Astrocyte (in vitro differentiated cells and primary cell): ENCODE measurements at regions not wholly inside any gene's neighbourhood (a gene's known extent, or its start where the extent isn't known, plus 50 kb on each side); places are given as distances from the start of the nearest gene placed in this dataset.

Experiments
- DNase-seq: peaks from one replicate; pipeline ENCODE4 v3.0.0-alpha.2; 2010; ENCODE audit warnings: low read depth
- FAIRE-seq: peaks from 2 replicates; lab custom pipeline; 2011; peaks lifted over from hg19 to GRCh38; lab: Jason Lieb, UNC
- H2AFZ ChIP-seq: 2 replicates; pipeline ENCODE4 v1.6.0; 2012; ENCODE audit warnings: low read depth, low read length, inconsistent platforms
- H3K27ac ChIP-seq: 2 replicates; pipeline ENCODE4 v1.5.1; 2011; ENCODE audit warnings: low read depth, low read length, inconsistent platforms
- H3K27me3 ChIP-seq: 2 replicates; pipeline ENCODE4 v1.6.0; 2011; ENCODE audit warnings: low read length, inconsistent platforms; ENCODE audit not compliant: insufficient read depth
- H3K36me3 ChIP-seq: 2 replicates; pipeline ENCODE4 v1.5.1; 2011; ENCODE audit warnings: low read length, inconsistent platforms; ENCODE audit not compliant: insufficient read depth
- H3K4me1 ChIP-seq: 2 replicates; pipeline ENCODE4 v1.5.1; 2011; ENCODE audit warnings: low read length, inconsistent platforms; ENCODE audit not compliant: insufficient read depth
- H3K4me2 ChIP-seq: 2 replicates; pipeline ENCODE4 v1.6.0; 2012; ENCODE audit warnings: low read length, inconsistent platforms
- H3K4me3 ChIP-seq: 2 replicates; pipeline ENCODE4 v1.5.1; 2011; ENCODE audit warnings: low read depth, mild to moderate bottlenecking, low read length, inconsistent platforms; ENCODE audit not compliant: insufficient read depth
- H3K79me2 ChIP-seq: 2 replicates; pipeline ENCODE4 v1.6.0; 2012; ENCODE audit warnings: mild to moderate bottlenecking, low read length, inconsistent platforms; ENCODE audit not compliant: insufficient read depth
- H3K9ac ChIP-seq: 2 replicates; pipeline ENCODE4 v1.6.0; 2012; ENCODE audit warnings: mild to moderate bottlenecking, low read length, inconsistent platforms
- H3K9me3 ChIP-seq: 2 replicates; pipeline ENCODE4 v1.5.1; 2012; ENCODE audit warnings: low read depth, mild to moderate bottlenecking, low read length, inconsistent platforms; ENCODE audit not compliant: insufficient read depth
- H4K20me1 ChIP-seq: 2 replicates; pipeline ENCODE4 v1.6.0; 2012; ENCODE audit warnings: low read length, inconsistent platforms; ENCODE audit not compliant: insufficient read depth
- H3K27ac Mint-ChIP-seq: one replicate; pipeline ENCODE4 v1.8.0; 2021; ENCODE audit warnings: mild to moderate bottlenecking, mixed read lengths; ENCODE audit not compliant: unreplicated experiment
- H3K27me3 Mint-ChIP-seq: one replicate; pipeline ENCODE4 v1.8.0; 2021; ENCODE audit warnings: low read depth, mixed read lengths; ENCODE audit not compliant: unreplicated experiment
- H3K36me3 Mint-ChIP-seq: one replicate; pipeline ENCODE4 v1.8.0; 2021; ENCODE audit warnings: low read depth, mixed read lengths; ENCODE audit not compliant: unreplicated experiment
- H3K4me1 Mint-ChIP-seq: one replicate; pipeline ENCODE4 v1.8.0; 2021; ENCODE audit warnings: low read depth, mixed read lengths; ENCODE audit not compliant: unreplicated experiment
- H3K4me3 Mint-ChIP-seq: one replicate; pipeline ENCODE4 v1.8.0; 2021; ENCODE audit warnings: mild to moderate bottlenecking, moderate library complexity, mixed read lengths; ENCODE audit not compliant: unreplicated experiment
- H3K9me3 Mint-ChIP-seq: one replicate; pipeline ENCODE4 v1.8.0; 2021; ENCODE audit warnings: mild to moderate bottlenecking, mixed read lengths; ENCODE audit not compliant: unreplicated experiment
- EZH2 ChIP-seq: IDR thresholded peaks from 2 replicates; pipeline ENCODE4 v1.6.1; 2012; ENCODE audit warnings: mild to moderate bottlenecking, low read length, inconsistent platforms; ENCODE audit not compliant: insufficient read depth
- TF ChIP-seq, protein P1 (sequence below): IDR thresholded peaks from 2 replicates; pipeline ENCODE4 v1.5.1; 2011; ENCODE audit warnings: low read depth, mild to moderate bottlenecking, inconsistent platforms, low read length, moderate library complexity; ENCODE audit not compliant: insufficient read depth

DNA sequence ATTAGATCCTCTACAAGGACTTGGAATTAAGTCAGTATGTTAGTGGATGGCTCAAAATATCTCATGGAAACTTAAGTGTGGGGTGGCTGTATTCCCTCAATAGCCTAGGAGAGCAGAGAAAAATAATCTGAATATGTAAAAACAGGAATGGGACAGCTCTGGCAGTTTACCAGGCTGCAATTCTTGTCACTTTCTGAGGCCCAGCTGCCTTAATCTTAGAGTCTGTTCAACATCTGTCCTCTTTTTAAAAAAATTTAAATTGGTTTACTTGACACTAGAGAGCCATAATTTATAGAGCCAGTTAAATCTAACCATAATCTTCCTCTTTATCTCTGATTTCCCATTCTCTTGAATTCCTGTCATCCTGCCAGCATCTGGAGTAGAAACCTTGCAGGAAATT lies 109.2 kb upstream of the CXCL13 start:
- no peak overlapping the region for H3K9ac ChIP-seq
- H3K79me2 ChIP-seq, result no peaks in the 10 kb centered on the region
- H3K27ac Mint-ChIP-seq, result no peak overlapping the region
- no peak overlapping the region for H3K4me3 ChIP-seq
- H3K4me1 ChIP-seq, result no peaks in the 10 kb centered on the region
- peaks cover 10% of the 10 kb centered on the region for H3K4me1 Mint-ChIP-seq
- no peak overlapping the region for H3K4me3 Mint-ChIP-seq
- H4K20me1 ChIP-seq, result no peaks in the 10 kb centered on the region
- no peak overlapping the region for H2AFZ ChIP-seq
- TF ChIP-seq, protein P1, sequence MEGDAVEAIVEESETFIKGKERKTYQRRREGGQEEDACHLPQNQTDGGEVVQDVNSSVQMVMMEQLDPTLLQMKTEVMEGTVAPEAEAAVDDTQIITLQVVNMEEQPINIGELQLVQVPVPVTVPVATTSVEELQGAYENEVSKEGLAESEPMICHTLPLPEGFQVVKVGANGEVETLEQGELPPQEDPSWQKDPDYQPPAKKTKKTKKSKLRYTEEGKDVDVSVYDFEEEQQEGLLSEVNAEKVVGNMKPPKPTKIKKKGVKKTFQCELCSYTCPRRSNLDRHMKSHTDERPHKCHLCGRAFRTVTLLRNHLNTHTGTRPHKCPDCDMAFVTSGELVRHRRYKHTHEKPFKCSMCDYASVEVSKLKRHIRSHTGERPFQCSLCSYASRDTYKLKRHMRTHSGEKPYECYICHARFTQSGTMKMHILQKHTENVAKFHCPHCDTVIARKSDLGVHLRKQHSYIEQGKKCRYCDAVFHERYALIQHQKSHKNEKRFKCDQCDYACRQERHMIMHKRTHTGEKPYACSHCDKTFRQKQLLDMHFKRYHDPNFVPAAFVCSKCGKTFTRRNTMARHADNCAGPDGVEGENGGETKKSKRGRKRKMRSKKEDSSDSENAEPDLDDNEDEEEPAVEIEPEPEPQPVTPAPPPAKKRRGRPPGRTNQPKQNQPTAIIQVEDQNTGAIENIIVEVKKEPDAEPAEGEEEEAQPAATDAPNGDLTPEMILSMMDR, result no peak
- TF ChIP-seq EZH2, result no peak
- no peak overlapping the region for H3K27ac ChIP-seq
- H3K36me3 Mint-ChIP-seq, result no peaks in the 10 kb centered on the region
- H3K9me3 Mint-ChIP-seq, result peaks cover 7% of the 10 kb centered on the region
- FAIRE-seq (no peak), DNase-seq (no peak)
- H3K4me2 ChIP-seq, result no peak overlapping the region
- no peaks in the 10 kb centered on the region for H3K36me3 ChIP-seq
- H3K27me3 Mint-ChIP-seq, result peaks cover 1% of the 10 kb centered on the region
- no peaks in the 10 kb centered on the region for H3K9me3 ChIP-seq
- no peaks in the 10 kb centered on the region for H3K27me3 ChIP-seq

DNA sequence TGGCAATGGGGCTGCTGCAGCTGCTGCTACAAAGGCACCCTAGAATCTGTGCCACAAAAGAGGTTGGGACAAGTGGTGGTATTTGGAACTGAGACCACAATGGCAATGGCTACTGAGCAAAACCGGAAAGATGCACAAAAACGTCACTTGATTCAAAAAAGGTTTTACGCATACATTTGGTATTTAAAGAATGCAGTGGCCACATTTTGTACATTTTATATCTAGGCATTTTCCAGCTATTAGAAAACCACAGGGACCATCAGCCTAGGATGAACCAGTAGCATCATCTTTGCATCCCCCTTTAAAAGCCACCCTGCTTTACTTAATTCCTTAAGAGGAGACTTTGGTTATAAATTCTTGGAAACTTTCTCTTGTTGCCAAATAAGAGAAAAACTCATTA lies 104.8 kb upstream of the CXCL13 start:
- no peaks in the 10 kb centered on the region for H3K27me3 ChIP-seq
- no peak overlapping the region for H3K4me3 Mint-ChIP-seq
- no peak overlapping the region for H2AFZ ChIP-seq
- no peaks in the 10 kb centered on the region for H4K20me1 ChIP-seq
- H3K27ac ChIP-seq, result no peak overlapping the region
- no peaks in the 10 kb centered on the region for H3K79me2 ChIP-seq
- H3K9me3 Mint-ChIP-seq, result peaks cover 3% of the 10 kb centered on the region
- H3K36me3 ChIP-seq, result no peaks in the 10 kb centered on the region
- H3K9me3 ChIP-seq, result no peaks in the 10 kb centered on the region
- no peaks in the 10 kb centered on the region for H3K36me3 Mint-ChIP-seq
- FAIRE-seq (no peak), DNase-seq (peak; percentile 2)
- no peak overlapping the region for H3K4me2 ChIP-seq
- no peak for TF ChIP-seq EZH2
- TF ChIP-seq, protein P1, result no peak
- no peaks in the 10 kb centered on the region for H3K4me1 ChIP-seq
- H3K27me3 Mint-ChIP-seq, result peaks cover 7% of the 10 kb centered on the region
- H3K4me3 ChIP-seq, result no peak overlapping the region
- peaks cover 13% of the 10 kb centered on the region for H3K4me1 Mint-ChIP-seq
- H3K9ac ChIP-seq, result no peak overlapping the region
- no peak overlapping the region for H3K27ac Mint-ChIP-seq

DNA sequence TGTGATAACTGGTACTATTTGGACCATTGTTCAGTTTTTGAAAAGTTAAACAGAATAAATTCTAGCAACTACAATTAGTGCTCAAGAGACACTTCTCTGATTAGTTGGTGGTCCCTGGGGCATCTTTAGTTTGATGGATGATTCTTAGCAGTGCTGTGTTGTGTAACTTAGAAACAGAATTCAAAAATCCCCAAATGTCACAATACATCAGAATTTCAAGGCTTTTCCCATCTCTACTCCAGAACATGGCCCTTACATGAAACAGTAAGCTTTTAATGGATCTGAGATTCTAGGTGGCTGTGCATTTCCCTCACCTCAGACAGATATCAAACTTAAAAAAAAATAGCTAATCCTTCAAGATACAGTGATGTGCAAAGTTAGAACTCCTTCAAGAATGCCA lies 104.4 kb upstream of the CXCL13 start:
- H4K20me1 ChIP-seq, result no peaks in the 10 kb centered on the region
- H3K79me2 ChIP-seq, result no peaks in the 10 kb centered on the region
- no peak overlapping the region for H3K4me3 Mint-ChIP-seq
- no peak overlapping the region for H2AFZ ChIP-seq
- no peaks in the 10 kb centered on the region for H3K4me1 ChIP-seq
- peaks cover 13% of the 10 kb centered on the region for H3K4me1 Mint-ChIP-seq
- no peak overlapping the region for H3K27ac ChIP-seq
- H3K9me3 Mint-ChIP-seq, result peaks cover 3% of the 10 kb centered on the region
- DNase-seq (no peak), FAIRE-seq (no peak)
- H3K9me3 ChIP-seq, result no peaks in the 10 kb centered on the region
- peaks cover 7% of the 10 kb centered on the region for H3K27me3 Mint-ChIP-seq
- TF ChIP-seq, protein P1, result no peak
- TF ChIP-seq EZH2, result no peak
- no peak overlapping the region for H3K4me2 ChIP-seq
- H3K9ac ChIP-seq, result no peak overlapping the region
- no peaks in the 10 kb centered on the region for H3K36me3 Mint-ChIP-seq
- H3K36me3 ChIP-seq, result no peaks in the 10 kb centered on the region
- no peak overlapping the region for H3K4me3 ChIP-seq
- H3K27ac Mint-ChIP-seq, result no peak overlapping the region
- no peaks in the 10 kb centered on the region for H3K27me3 ChIP-seq
